BE2C (cell line): ENCODE measurements at regions not wholly inside any gene's neighbourhood (a gene's known extent, or its start where the extent isn't known, plus 50 kb on each side); places are given as distances from the start of the nearest gene placed in this dataset.

ENCODE experiments used
- DNase-seq: peaks from one replicate; pipeline ENCODE4 v3.0.0-alpha.2; 2020
- H3K27me3 ChIP-seq: fragments of 250-450 bp; sonication (Bioruptor Pico); 2 replicates; pipeline ENCODE4 v1.5.1; 2020; ENCODE audit warnings: mild to moderate bottlenecking
- H3K36me3 ChIP-seq: fragments of 250-450 bp; sonication (Bioruptor Pico); 2 replicates; pipeline ENCODE4 v1.5.1; 2020; ENCODE audit warnings: mild to moderate bottlenecking
- H3K4me1 ChIP-seq: fragments of 250-450 bp; sonication (Bioruptor Pico); 2 replicates; pipeline ENCODE4 v1.5.1; 2020
- H3K4me3 ChIP-seq: 2 replicates; pipeline ENCODE4 v1.5.1; 2011; ENCODE audit warnings: low read depth, low read length
- H3K9me3 ChIP-seq: fragments of 250-450 bp; sonication (Bioruptor Pico); 2 replicates; pipeline ENCODE4 v1.5.1; 2020
- TF ChIP-seq, protein P1 (sequence below): IDR thresholded peaks from 2 replicates; pipeline ENCODE4 v1.5.1; 2012; ENCODE audit warnings: mild to moderate bottlenecking, low read depth, low read length

DNA sequence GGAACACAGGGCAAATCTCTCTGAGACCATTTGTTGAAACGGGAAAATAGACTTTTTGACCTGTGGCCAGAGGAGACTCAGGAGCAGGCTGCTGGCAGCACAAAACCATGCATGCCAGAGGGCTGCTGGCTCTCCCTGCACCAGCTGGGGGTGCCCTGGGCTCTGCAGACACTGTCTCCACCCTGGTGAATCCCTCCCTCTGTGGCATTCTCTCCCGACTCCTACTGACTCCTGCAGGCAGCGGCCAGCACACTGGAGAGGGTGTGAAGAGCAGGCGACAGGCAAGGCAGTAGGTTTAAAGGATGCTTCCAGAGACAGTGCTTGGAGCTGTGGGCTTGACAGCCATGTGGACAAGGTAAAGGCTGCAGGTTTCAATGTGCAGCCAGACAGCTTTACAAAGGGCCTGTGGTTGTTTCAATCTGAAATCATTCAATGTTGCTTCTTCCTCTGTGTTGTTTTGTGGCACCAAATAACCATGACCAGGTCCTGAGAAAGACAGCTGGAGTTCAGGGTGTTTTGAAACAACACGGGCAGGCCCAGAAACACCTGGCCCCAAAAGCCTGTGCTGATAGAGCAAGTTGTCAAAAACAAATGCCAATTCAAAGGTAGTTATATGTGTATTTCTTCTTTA lies 431.0 kb upstream of the ATP10A start:
- no peaks in the 10 kb centered on the region for H3K27me3 ChIP-seq
- no peaks in the 10 kb centered on the region for H3K4me1 ChIP-seq
- no peak for DNase-seq
- H3K36me3 ChIP-seq = no peaks in the 10 kb centered on the region
- H3K4me3 ChIP-seq = no peak overlapping the region
- no peaks in the 10 kb centered on the region; the same call in 1 of the 2 replicates for H3K9me3 ChIP-seq
- TF ChIP-seq, protein P1, sequence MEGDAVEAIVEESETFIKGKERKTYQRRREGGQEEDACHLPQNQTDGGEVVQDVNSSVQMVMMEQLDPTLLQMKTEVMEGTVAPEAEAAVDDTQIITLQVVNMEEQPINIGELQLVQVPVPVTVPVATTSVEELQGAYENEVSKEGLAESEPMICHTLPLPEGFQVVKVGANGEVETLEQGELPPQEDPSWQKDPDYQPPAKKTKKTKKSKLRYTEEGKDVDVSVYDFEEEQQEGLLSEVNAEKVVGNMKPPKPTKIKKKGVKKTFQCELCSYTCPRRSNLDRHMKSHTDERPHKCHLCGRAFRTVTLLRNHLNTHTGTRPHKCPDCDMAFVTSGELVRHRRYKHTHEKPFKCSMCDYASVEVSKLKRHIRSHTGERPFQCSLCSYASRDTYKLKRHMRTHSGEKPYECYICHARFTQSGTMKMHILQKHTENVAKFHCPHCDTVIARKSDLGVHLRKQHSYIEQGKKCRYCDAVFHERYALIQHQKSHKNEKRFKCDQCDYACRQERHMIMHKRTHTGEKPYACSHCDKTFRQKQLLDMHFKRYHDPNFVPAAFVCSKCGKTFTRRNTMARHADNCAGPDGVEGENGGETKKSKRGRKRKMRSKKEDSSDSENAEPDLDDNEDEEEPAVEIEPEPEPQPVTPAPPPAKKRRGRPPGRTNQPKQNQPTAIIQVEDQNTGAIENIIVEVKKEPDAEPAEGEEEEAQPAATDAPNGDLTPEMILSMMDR = no peak

DNA sequence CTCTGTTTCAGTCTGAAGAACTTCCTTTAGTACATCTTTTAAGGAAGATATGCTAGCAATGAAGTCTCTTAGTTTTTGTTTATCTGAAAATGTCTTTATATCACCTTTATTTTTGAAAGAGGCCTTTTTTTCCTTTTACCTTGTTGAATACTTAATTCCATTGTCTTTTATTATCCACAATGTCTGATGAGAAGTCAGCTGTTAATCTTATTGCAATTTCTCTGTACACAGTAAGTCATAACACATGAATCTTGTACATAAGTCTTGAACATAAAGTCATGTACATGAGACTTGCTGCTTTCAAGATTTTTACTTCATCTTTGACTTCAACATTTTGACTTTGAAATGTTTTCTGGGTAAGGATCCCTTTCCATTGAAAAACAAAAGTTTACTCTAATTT lies 424.3 kb upstream of the ATP10A start:
- H3K36me3 ChIP-seq = no peaks in the 10 kb centered on the region
- no peak overlapping the region for H3K4me3 ChIP-seq
- no peaks in the 10 kb centered on the region for H3K9me3 ChIP-seq
- TF ChIP-seq, protein P1 = no peak
- no peak for DNase-seq
- H3K27me3 ChIP-seq = no peaks in the 10 kb centered on the region
- no peaks in the 10 kb centered on the region for H3K4me1 ChIP-seq

DNA sequence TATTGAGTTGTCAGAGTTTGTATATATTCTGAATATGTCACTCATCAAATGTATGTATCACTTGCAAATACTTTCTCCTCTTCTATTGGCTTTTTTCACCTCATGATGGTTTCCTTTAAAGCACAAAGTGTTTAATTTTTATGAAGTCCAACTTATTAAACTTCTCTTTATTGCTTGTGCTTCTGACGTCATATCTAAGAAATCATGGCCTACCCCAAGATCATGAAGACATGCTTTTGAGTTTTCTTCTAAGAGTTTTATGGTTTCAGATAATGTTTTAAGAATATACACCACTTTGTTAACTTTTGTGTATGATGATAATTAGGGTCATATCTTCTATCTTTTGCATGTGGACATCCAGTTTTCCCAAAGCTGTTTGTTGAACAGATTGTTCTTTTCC lies 417.2 kb upstream of the ATP10A start:
- no peak overlapping the region for H3K4me3 ChIP-seq
- H3K27me3 ChIP-seq = no peaks in the 10 kb centered on the region
- H3K9me3 ChIP-seq = no peaks in the 10 kb centered on the region
- no peak for DNase-seq
- TF ChIP-seq, protein P1 = no peak
- no peaks in the 10 kb centered on the region for H3K4me1 ChIP-seq
- no peaks in the 10 kb centered on the region for H3K36me3 ChIP-seq

DNA sequence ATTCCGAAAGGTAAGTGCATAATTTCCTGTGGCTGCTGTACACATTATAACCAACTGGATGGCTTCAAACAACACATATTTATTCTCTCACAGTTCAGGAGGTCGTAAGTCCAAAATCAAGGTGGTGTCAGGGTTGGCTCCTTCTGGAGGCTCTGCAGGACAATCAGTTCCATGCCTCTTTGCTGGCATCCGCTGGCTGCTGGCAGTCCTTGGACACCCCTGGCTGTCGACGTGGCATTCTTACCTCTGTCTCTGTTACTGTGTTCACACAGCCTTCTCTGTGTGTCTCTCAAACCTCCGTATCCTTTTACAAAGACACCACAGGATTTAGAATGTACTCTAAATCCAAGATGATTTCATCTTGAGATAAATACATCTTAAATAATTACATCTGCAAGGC lies 398.8 kb upstream of the ATP10A start:
- Histone ChIP-seq H3K36me3 (no peaks in the 10 kb centered on the region), H3K4me1 (no peaks in the 10 kb centered on the region), H3K27me3 (no peaks in the 10 kb centered on the region), H3K9me3 (no peaks in the 10 kb centered on the region), H3K4me3 (no peak overlapping the region)
- no peak for DNase-seq
- TF ChIP-seq, protein P1 = no peak

DNA sequence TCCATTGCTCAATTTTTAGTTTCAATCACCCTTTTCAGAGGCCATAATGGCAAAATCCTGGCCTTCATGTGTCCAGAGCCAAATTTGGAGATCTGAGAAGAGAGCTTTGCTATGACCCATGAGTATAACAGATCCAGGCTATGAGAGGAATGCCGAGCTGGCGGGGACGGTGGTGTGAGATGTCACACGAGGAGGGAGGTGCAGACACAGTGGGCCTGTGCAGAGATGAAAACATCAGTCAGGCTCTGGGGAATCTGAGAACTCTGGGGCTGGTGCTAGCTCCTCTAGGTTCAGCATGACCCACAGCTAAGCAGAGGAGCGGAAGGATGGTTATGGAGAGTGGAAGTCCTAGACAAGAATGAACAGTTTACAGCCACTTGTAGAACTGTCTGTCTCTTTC lies 398.3 kb upstream of the ATP10A start:
- Histone ChIP-seq H3K4me1 (no peaks in the 10 kb centered on the region), H3K4me3 (no peak overlapping the region), H3K36me3 (no peaks in the 10 kb centered on the region), H3K9me3 (no peaks in the 10 kb centered on the region), H3K27me3 (no peaks in the 10 kb centered on the region)
- TF ChIP-seq, protein P1 = no peak
- DNase-seq = no peak

DNA sequence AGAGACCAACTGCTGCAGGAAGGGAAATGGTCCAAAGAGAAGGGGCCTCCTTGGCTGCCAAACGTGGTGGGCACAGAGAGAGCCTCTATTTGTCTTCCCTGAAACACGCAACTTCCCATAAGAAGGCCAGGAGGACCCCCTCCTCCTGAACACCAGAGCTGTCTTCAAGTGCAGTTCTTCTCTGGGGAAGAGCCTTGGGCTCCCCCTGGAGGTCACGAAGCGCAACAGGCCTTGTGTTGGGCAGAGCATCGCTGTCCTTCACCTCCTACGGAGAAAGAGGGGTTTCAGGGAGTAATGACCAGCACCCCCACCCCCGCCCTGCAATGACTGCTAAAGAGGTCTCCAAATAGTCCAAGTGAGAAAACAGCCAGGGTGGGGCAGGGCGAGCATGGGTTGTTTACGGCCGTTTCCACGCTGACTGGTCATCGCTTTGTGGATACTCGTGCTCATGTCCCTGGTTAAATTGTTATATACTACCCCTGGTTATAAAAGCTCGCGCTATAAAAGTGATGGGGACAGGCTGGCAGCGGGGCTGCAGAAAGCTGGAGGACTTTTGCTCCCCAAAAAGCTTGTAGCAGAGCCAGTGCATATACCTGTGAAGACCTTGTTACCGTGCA lies 397.5 kb upstream of the ATP10A start:
- H3K4me1 ChIP-seq = no peaks in the 10 kb centered on the region
- DNase-seq = peak; percentile 27
- no peaks in the 10 kb centered on the region for H3K36me3 ChIP-seq
- no peaks in the 10 kb centered on the region for H3K9me3 ChIP-seq
- no peaks in the 10 kb centered on the region for H3K27me3 ChIP-seq
- no peak overlapping the region for H3K4me3 ChIP-seq
- TF ChIP-seq, protein P1 = peak; percentile 75
